ENCODE measurements at regions not wholly inside any gene's neighbourhood (a gene's known extent, or its start where the extent isn't known, plus 50 kb on each side); places are given as distances from the start of the nearest gene placed in this dataset.
"Not testable (repeated sequence)": the region's sequence is repeated elsewhere in the genome, so short reads cannot be mapped to it uniquely, and the experiment has no call there.

GRCh38 chr6:155530219-155530834 lies 74.7 kb upstream of the NOX3 start:
- WGBS, 2 donors: 28 to 30% methylated on average over 4 of the region's 4 CpGs
- Histone ChIP-seq H3K36me3 (replicated peaks in 1 of 2; ENCODE audit: insufficient read depth in 1 of 2, low read depth in 2 of 2) (no peaks in the 10 kb centered on the region), H3K27me3 (peaks cover 0 to 3% of the 10 kb centered on the region in 2 donors), H3K27ac (no peak overlapping the region), H3K4me3 (no peak overlapping the region), H3K9me3 (peaks cover 0 to 2% (median 0%) of the 10 kb centered on the region in 3 donors), H3K4me1 (no peaks in the 10 kb centered on the region)
- TF ChIP-seq POLR2A (IDR thresholded peaks at IDR 0.05) (no peak), CTCF (IDR thresholded peaks at IDR 0.05) (peak; percentile 29 to 60 (median 48))
- ATAC-seq (no peak), DNase-seq (peak in 1 of 4 donors; percentile 10)
- intact Hi-C loops (cut with DNase I): no loop called here

GRCh38 chr6:155529814-155530213 lies 74.2 kb upstream of the NOX3 start:
- H3K36me3 ChIP-seq (replicated peaks in 1 of 2; ENCODE audit: insufficient read depth in 1 of 2, low read depth in 2 of 2); intact Hi-C loops (cut with DNase I); DNase-seq; H3K9me3 ChIP-seq; H3K27me3 ChIP-seq; H3K27ac ChIP-seq; H3K4me3 ChIP-seq; H3K4me1 ChIP-seq; ATAC-seq: not testable (repeated sequence)
- WGBS, 2 donors: 79 to 91% methylated on average over 7 of the region's 7 CpGs

GRCh38 chr6:155528982-155529453 lies 73.4 kb upstream of the NOX3 start:
- Histone ChIP-seq H3K4me1 (no peaks in the 10 kb centered on the region), H3K27ac (peak overlapping the region in 1 of 4 donors; percentile 46), H3K4me3 (no peak overlapping the region), H3K36me3 (replicated peaks in 1 of 2; ENCODE audit: insufficient read depth in 1 of 2, low read depth in 2 of 2) (no peaks in the 10 kb centered on the region), H3K9me3 (no peaks in the 10 kb centered on the region), H3K27me3 (peaks cover 0 to 4% of the 10 kb centered on the region in 2 donors)
- intact Hi-C loops (cut with DNase I): no loop called here
- no peak for TF ChIP-seq CTCF (IDR thresholded peaks at IDR 0.05)
- TF ChIP-seq POLR2A (IDR thresholded peaks at IDR 0.05): no peak
- ATAC-seq: peak; percentile 52
- whole genome bisulfite sequencing, 2 donors: 52 to 55% methylated on average over 2 of the region's 2 CpGs
- peak in 1 of 4 donors; percentile 50 for DNase-seq

GRCh38 chr6:155528335-155528734 lies 72.7 kb upstream of the NOX3 start:
- Histone ChIP-seq H3K36me3 (replicated peaks in 1 of 2; ENCODE audit: insufficient read depth in 1 of 2, low read depth in 2 of 2) (no peaks in the 10 kb centered on the region), H3K4me3 (no peak overlapping the region), H3K4me1 (no peaks in the 10 kb centered on the region), H3K27me3 (peaks cover 0 to 4% of the 10 kb centered on the region in 2 donors), H3K27ac (no peak overlapping the region), H3K9me3 (no peaks in the 10 kb centered on the region)
- no peak for DNase-seq
- intact Hi-C loops (cut with DNase I): no loop called here
- 61 to 65% methylated on average over 1 of the region's 1 CpG for WGBS, 2 donors
- TF ChIP-seq POLR2A (IDR thresholded peaks at IDR 0.05) (no peak), CTCF (IDR thresholded peaks at IDR 0.05) (no peak)
- ATAC-seq: no peak

- DNase-seq (no peak), ATAC-seq (no peak)
- no peaks in the 10 kb centered on the region for H3K36me3 ChIP-seq (replicated peaks in 1 of 2; ENCODE audit: insufficient read depth in 1 of 2, low read depth in 2 of 2)
- no peak overlapping the region for H3K4me3 ChIP-seq
- no peaks in the 10 kb centered on the region for H3K9me3 ChIP-seq
- TF ChIP-seq POLR2A (IDR thresholded peaks at IDR 0.05): no peak
- TF ChIP-seq CTCF (IDR thresholded peaks at IDR 0.05): no peak
- no peak overlapping the region for H3K27ac ChIP-seq
- intact Hi-C loops (cut with DNase I): no loop called here
- no peaks in the 10 kb centered on the region for H3K4me1 ChIP-seq
- WGBS, 2 donors: 39 to 56% methylated on average over 3 of the region's 3 CpGs
- H3K27me3 ChIP-seq: peaks cover 0 to 4% of the 10 kb centered on the region in 2 donors
Observed at GRCh38 chr6:155527443-155527842, 71.8 kb upstream of the NOX3 start.

All from body of pancreas (tissue), 4 donors.